ENCODE measurements at regions not wholly inside any gene's neighbourhood (a gene's known extent, or its start where the extent isn't known, plus 50 kb on each side); places are given as distances from the start of the nearest gene placed in this dataset.

DNA sequence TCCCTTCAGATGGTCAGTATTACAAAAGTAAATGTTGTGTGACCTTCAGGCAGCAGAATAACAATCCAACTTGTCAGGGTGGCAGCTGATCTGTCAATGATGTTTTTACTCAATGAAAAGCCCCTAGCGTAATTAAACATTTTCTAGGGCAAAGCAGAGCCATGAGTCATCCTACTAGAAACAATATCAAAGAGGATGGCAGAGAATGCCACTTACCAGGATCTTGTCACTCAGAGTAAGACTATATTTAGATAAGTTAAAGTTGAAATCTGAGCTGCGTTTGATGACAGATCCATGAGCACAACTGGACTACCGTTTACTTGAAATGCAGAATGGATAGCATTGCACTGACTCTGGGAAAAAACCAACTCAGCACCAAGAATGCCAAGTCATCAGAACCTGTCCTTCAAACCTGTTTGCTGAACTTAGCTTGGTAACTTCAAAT is 612.6 kb upstream of the ACVR2A start:
- DNase-seq (ENCODE audit: extremely low read depth, low read depth) = no peak

DNA sequence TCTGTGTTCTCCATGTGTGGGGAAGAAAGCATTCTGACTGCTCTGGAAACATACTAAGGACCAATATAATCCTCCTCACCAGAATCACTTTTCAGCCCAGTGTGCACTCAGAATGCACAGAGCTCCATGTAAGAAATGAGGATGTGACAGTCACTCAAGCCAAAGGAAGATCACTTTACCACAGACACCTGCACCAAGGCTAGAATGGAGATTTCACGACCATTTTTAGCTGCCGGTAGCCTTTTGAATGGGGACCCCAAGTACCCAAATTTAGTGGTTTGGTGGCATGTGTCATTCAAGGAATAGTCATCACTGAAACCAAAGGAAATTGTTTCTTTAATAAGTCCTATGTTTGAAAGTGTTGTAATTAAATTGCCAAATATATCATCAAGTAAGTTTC is 613.2 kb upstream of the ACVR2A start:
- no peak for DNase-seq (ENCODE audit: extremely low read depth, low read depth)

DNA sequence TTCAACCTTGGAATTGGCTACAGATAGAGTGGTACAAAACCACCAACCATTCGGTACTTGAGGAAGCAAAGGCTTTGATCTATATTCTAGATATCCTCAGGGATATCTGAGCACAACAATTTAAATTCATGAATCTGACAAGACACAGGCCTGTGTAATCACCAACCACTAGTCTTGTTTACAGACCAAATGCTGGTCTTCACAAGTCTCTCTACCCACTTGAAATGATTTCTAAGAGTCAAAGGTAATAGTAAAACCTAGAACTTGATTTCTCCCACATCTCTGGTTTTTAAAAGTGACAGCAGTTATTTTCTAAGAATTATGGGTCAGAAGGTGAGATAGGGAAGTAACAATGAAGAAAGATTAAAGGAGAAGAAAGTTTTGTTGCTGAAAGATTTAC is 613.7 kb upstream of the ACVR2A start:
- DNase-seq (ENCODE audit: extremely low read depth, low read depth) = no peak

DNA sequence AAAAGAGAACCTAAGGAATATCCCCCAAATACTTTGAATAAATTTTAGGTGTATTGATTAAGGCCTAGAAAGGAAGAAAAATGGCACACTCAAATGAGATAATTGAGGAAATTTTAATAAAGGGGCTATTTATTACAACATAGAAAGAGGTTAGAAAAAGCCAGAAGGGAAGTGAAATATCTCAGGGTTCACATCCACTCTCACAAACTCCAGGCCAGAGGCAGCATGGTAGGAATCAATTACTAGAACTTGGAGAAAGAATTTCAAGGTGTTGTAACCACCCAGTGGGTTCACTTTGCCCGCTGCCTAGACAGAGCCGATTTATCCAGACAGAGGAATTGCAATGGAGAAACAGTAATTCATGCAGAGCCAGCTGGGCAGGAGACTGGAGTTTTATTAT is 617.5 kb upstream of the ACVR2A start:
- DNase-seq (ENCODE audit: extremely low read depth, low read depth) = no peak

DNA sequence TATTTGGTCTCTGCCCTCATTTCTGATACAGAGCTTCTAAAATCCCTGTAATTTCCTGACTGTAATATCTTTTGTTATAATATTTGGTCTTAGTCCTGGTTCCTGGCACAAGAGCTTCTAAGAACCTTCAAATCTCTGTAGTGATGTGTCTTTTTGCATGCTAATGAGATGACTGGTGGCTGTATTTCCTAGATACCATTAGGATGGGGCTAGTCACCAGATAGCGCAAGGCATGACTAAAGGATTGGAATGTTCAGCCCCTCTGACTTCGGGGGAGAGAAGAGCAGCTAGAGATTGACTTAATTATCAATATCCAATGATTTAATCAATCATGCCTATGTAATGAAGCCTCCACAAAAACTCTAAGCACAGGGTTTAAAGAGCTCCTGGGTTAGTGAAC is 620.8 kb upstream of the ACVR2A start:
- DNase-seq (ENCODE audit: extremely low read depth, low read depth) = no peak

DNA sequence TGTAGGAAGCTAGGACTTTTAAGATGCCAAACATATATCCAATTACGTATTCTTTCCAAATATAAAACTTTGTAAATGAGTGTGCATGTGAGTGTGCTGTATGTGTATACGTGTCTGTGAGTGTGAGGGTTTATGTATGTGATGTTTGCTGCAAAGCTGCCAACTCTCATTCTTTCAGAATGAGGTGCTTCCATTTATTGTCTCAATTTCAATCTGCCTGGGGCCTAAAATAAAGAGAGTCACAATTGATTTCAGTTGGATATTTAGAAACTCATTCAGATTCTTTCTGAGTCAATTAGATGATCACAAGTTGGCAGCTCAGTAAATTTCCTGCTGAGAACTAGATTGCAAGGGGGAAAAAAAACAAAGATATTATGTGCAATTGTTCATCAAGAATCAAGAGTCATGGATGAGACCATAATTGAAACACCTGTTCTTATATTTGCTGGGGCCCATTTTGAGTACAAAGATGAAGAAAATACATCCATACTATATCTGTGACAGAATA is 621.2 kb upstream of the ACVR2A start:
- no peak for DNase-seq (ENCODE audit: extremely low read depth, low read depth)

DNA sequence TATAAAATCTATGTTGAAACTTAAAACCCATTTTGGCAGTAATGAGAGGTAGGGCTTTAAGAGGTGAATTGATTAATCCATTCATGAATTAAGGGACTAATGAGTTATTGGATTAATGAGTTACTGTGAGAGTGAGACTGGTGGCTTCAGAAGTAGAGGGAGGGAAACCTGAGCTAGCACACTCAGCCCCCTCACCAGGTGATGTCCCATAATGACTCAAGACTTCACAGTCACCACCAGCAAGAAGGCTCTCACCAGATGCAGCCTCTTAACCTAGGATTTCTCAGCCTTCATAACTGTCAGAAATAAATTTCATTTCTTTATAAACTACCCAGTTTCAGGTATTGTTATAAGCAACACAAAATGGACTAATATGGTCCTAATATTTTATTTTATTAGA is 621.7 kb upstream of the ACVR2A start:
- no peak for DNase-seq (ENCODE audit: extremely low read depth, low read depth)

DNA sequence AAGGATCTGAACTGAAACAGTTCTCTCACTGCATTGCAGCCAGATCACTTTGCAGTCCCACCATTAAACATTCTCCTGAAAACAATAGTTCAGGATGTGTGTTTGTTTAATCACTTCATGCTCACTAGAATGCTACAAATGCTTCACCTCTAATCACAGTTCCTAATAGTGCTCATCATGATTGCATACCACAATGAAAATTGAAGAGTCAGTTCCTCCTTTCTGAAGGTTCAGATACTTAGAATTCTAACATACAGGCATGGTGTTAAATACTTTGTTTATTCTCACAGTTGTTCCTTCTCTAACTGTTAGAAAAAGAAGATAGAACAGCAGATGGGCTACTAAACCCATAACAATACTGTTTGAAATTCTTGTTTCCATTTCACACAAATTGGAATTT is 622.3 kb upstream of the ACVR2A start:
- DNase-seq (ENCODE audit: extremely low read depth, low read depth) = no peak

DNA sequence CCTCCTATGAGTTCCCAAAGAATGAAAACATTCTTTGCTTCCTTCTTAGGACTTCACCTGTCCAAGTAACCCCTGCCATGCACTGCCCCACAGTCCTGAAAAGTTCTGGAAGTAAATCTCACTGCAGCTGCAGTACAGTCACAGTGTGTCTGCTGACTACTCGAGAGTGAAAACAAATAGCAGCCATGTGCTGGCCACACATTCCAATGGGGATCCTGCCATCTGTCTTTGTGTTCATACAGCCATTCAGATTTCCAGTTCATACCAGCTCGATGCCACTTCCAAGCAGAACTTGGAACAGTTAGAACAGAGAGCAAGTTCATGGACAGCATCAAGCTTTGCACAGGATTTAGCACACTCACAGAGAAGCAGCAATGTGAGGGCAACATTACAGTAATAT is 629.9 kb upstream of the ACVR2A start:
- DNase-seq (ENCODE audit: extremely low read depth, low read depth) = no peak

DNA sequence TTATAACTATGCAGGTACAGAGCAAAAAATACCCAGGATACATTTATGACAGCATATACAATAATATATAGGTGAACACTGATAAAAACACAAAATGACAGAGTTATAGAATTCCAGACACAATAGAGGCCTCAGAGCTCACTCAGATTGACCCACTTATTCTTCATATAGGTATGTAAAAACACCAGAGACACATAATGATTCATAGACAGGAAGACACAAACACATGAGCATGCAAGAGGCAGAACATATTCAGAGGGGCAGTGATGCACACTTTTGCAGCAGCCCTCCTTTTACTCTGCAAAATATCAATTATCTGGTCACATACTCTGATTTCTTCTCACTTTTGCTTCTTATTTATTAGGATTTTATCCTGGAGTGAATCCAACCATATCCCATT is 633.3 kb upstream of the ACVR2A start:
- DNase-seq (ENCODE audit: extremely low read depth, low read depth) = no peak

DNA sequence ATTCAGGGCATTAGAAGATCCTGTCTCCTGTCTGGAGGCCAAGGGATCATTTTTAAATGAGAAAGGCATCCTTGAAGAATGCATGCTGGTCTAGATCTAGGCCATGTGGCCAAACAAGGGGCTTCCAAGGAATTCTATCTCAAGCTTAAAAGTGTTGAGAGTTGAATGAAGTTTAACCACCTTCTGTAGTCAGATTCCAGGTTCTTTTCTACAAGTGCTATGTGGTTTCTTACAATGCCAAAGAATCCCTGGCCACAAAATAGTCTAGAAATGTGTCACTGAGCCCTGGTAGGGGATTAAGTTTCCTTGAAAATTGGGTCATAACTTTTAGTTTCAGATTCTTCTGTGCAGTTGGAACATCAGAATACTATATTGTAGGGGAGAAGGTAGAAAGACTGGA is 640.7 kb upstream of the ACVR2A start:
- DNase-seq (ENCODE audit: extremely low read depth, low read depth) = no peak

DNA sequence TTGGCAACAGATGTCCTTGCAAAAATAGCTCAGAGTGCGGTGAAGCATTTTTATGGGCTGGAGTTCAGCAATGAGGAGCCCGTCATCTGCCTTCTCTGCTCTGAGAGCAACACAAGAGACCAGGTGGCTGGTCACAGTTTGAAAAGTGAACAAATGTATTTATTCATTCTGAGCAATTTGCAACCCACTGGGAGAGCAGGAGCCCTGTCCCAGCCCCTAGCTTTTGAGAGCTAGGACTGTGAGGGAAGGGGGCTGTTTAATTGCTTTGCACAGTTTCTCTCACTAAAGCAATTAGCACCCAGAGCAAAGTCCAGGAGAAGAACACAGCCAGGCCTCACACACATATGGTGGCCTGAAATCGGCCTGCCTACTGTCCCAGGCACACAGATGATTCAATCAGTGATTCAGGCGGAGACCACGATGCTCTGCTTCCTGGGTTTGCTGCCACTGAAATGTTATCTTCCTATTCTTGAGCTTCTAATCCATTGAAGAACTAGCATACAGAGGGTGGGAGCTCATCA is 646.1 kb upstream of the ACVR2A start:
- DNase-seq (ENCODE audit: extremely low read depth, low read depth) = no peak

DNA sequence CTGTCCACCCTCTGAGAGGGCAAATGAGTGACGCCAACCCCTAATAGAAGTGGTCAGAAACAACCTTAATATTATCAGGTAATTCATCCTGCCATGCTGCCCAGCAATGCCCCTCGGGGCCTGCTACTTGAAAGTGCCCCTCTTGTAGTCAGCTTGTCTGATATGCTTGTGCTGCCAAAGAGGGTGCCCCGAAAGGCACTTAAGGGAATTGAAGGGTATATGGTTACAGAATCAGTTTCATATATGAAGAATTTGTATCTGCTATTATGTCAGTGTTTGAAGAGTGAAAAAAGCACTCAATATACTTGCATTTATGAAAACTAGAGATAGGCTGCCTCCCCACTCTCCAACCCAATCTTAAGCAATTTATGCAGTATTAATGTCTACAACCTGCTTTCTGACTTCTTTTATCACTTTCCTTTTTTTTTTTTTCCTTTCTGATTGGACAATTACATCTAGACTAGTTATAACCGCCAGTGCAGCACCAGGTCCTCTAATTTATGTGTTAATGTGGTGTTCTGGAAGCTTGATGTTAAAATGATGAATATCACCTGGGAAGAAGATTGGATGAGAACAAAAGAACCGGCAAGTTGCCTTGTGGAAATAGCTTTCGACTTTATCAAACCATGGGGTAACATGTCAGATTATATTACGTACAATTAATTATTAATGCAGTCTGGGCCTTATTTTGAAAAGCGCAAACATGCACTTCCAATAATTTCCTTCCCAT is 646.9 kb upstream of the ACVR2A start:
- DNase-seq (ENCODE audit: extremely low read depth, low read depth) = no peak

DNA sequence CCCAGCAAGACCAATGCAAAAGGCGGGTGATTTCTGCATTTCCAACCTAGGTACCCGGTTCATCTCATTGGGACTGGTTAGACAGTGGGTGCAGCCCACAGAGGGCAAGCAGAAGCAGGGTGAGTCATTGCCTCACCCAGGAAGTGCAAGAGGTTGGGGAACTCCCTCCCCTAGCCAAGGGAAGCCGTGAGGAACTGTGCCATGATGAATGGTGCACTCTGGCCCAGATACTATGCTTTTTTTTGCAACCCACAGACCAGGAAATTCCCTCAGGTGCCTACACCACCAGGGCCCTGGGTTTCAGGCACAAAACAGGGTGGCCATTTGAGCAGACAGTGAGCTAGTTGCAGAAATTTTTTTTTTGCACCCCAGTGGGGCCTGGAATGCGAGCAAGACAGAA is 662.6 kb upstream of the ACVR2A start:
- DNase-seq (ENCODE audit: extremely low read depth, low read depth) = no peak

DNA sequence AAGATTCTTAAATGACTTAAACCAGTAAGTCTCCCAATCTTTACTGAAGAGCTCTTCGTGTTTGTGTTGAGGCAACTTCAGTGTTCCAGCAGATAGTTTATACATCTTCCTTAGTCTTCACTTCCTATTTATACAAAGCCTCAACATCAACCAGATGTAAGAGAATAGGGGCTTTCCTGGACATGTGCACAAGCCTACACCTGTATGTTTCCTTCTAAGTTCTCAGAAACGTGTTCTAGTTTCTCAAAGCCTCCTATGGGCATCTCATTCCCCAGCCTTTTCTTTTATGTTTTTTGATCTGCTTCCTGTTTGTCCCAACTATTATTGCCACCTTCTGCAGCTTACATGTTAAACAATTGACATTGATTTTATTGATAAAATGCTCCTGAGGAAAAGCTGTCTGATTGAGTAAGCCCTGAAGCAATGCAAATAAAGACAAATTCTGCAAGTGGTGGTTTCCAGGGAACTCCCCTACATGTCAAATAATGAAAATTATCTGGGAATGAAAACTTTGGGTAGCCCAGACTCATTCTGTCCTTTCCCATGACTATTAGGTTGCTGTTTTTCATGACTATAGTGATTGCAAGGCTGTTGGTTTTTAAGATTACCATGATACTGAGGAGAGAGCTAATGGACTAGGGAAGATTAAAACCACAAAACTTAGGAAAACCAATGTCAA is 663.3 kb upstream of the ACVR2A start:
- no peak for DNase-seq (ENCODE audit: extremely low read depth, low read depth)

DNA sequence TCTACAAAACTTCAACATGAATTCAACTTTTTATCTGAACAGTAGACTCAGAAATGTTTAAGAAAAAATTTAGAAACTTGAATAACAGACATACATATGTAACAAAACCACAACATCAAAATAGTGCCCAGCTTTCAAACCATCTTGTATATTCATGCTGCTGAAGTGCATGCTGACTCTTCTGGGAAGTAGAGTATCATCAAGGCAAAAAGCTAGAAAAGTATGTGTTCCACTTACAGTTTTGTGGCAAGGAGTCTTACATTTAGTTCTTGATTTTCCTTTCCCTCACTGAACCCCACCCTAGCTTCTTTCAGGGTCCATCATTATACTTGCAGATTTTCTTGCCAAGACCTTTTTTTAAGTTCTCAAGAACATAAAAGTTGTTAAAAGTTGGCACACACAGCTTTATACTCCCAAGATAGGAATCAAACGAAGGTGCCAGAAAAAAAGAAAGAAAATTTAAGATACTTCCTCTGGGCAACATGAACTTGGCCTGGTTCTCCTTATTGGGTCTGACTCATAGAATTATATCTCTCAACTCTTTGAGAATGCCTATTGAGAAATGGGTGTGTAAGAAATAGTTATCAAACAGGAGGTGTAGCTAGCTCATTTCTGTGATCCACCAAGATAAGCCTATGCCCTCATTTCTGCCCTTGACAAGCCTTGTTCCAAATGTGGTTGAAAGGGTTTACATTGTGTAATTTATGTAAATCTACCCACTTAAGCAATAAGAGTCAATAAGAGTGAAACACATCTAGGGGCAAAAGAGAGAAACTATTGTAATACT is 667.6 kb upstream of the ACVR2A start:
- no peak for DNase-seq (ENCODE audit: extremely low read depth, low read depth)

DNA sequence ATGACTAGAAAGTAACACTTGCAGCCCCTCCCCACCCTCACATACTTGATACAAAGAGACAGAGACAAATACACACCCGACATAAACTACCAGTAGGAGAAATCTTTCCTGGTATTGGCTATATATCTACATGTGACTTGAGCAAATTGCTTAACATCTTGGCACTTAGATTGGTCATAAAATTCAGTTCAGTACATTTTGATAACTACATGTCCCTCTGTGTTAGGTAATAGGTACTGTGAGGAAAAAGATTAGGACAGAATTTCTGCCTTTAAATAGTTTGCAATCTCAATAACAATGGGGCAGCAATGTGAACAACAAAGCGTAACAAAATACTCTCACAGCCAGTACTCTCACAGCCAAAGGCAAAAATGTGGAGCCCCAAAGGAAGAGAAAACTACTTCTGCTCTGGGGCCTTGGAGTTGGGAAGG is 670.0 kb upstream of the ACVR2A start:
- no peak for DNase-seq (ENCODE audit: extremely low read depth, low read depth)

DNA sequence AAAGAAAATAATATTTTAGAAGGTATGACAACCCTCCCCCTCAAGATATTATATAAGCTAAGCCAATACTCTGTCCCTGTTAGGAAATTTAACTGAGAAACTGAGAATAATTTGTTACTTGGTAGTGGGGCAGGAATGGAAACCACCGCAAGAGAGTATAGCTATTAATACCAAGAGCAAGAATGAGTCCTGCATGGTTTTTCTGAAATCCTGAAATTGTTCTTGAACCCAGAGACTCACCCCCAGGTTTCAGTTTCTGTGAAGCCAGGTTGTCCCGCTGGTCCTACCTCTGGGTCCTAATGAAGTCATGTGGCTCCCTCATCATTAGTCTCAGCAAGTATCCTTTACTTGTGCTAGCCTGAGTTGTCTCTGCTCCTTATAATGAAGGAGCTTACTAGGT is 671.0 kb upstream of the ACVR2A start:
- no peak for DNase-seq (ENCODE audit: extremely low read depth, low read depth)

DNA sequence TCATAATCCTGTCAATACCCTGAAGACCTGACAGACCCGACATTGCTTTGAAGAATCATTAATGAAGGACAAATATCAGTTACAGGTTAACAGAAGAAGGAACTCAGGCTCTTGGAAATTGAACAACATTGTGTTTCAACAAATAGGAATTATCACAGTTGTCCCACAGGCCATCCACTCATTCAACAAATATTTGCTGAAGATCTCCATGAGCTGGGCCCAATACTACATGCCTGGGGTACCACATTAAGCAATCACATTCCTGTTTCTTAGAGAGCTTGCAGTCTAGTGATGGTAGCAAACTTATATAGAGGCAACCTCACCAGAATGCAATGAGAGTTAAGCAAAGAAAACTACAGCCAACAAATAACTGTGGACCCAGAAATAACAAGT is 671.6 kb upstream of the ACVR2A start:
- DNase-seq (ENCODE audit: extremely low read depth, low read depth) = no peak

DNA sequence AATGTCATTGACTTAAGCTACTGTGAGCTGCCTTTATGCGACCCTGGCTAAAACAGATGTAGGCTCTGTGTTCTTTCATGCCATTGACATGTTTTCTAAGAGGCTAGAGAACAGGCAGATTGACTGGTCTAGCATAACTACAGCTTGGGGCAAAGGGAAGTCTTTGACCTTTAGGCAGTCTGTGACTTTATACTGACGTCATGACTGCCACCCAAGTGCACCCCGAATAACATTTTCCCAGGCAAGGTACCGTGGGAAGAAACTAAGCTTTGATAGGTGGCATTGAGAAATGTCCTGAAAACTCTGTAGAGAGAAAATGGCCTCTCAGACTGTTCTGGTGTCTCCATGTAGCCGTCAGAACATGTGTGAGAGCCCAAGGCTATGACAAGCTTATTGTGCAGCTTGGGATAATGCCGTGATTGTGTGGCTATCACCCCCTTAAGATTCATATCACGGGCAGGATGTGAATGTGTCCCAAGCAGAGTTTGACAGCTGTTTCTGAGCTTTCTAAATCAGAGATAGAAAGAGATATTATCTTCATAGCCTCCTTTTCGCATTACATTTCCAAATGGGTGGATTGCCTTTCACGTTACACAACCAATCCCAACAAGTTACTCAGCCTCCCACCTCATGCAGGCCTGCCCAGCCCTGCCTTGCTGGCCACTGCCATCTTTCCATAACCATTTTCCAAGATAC is 672.2 kb upstream of the ACVR2A start:
- DNase-seq (ENCODE audit: extremely low read depth, low read depth) = no peak

DNA sequence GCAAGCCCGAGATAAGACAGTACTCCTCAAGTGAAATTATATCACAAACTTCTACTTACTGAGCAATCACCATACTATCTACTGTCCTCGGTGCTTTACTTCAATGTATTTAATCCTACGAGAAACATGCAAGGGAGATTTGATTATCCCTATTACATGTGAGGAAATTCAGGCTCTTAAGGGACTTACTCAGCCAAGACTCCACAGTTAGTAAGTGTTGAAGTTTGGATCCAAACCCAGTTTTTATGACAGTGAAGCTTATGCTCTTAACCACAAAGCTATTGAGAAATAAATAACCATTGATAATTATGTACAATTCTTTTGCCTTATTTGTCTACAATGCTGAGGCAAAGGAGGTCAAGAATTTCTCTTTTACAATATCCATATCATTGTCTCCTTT is 672.9 kb upstream of the ACVR2A start:
- DNase-seq (ENCODE audit: extremely low read depth, low read depth) = no peak

All from NCI-H460 (cell line).